HCT116 (cell line): ENCODE measurements at regions not wholly inside any gene's neighbourhood (a gene's known extent, or its start where the extent isn't known, plus 50 kb on each side); places are given as distances from the start of the nearest gene placed in this dataset.

Experiments
- ATAC-seq: fragments of 200-7000 bp; cut with Tn5 transposase; 2 replicates; pipeline ENCODE4 v1.9.1; 2020; ENCODE audit warnings: mild to moderate bottlenecking, moderate library complexity
- BruUV-seq: library from RNA; stranded (reverse); fragments of 400-500 nt; replicated peaks from 2 replicates; lab custom pipeline; 2021; lab: Mats Ljungman, UMichigan
- CTCF ChIA-PET: fragments of 300-600 bp; sonication (Branson Sonifier 250); formaldehyde crosslinking; loops from one replicate; lab custom pipeline; 2021; ENCODE audit warnings: antibody characterized with exemption; lab: Charles Lee
- POLR2A ChIA-PET: fragments of 300-600, 350-600 bp; sonication (Branson Sonifier 250); formaldehyde crosslinking; loops from one replicate; lab custom pipeline; 2021; ENCODE audit warnings: antibody characterized with exemption; lab: Charles Lee
- RAD21 ChIA-PET, 2 experiments: fragments of 300-600 bp; sonication (Branson Sonifier 250); formaldehyde crosslinking; loops; one replicate each; lab custom pipeline; 2023; ENCODE audit warnings: low total read pairs in 2 of 2; ENCODE audit not compliant: uncharacterized antibody in 2 of 2, unreplicated experiment in 2 of 2, low non-redundant PET in 1 of 2; lab: Charles Lee
- DNase-seq: peaks from one replicate; pipeline ENCODE4 v3.0.0-alpha.2; 2010; ENCODE audit warnings: low read depth, low spot score
- H2AFZ ChIP-seq: fragments of 200-600 bp; shearing (Covaris generic), sonication (generic); 2 replicates; pipeline ENCODE4 v1.6.1; 2017; ENCODE audit warnings: low read depth, mixed run types, mixed read lengths, antibody characterized with exemption, low read length; ENCODE audit not compliant: poor library complexity, severe bottlenecking
- H3K27ac ChIP-seq: 2 replicates; pipeline ENCODE4 v1.5.1; 2012; ENCODE audit warnings: low read depth, low read length
- H3K27me3 ChIP-seq: fragments of 200-600 bp; sonication (generic); 2 replicates; pipeline ENCODE4 v1.6.1; 2016; ENCODE audit warnings: mixed run types, low read length, mixed read lengths; ENCODE audit not compliant: insufficient read depth
- H3K36me3 ChIP-seq, 2 experiments: fragments of 200-500 bp in 1 of 2; fragments of 200-600 bp in 1 of 2; sonication (Bioruptor generic) in 1 of 2; sonication (generic) in 1 of 2; 2 replicates each; pipeline versions ENCODE4 v1.5.1 to v1.6.1; 2014 to 2016; ENCODE audit warnings: low read length in 2 of 2, inconsistent platforms in 1 of 2, mixed read lengths in 1 of 2, mixed run types in 1 of 2; ENCODE audit not compliant: insufficient read depth in 2 of 2, control insufficient read depth in 1 of 2
- H3K4me1 ChIP-seq, 2 experiments: fragments of 200-600 bp in 1 of 2; sonication (generic) in 1 of 2; 2 replicates each; pipeline versions ENCODE4 v1.5.1 to v1.6.1; 2012 to 2017; ENCODE audit warnings: low read length in 2 of 2, inconsistent platforms in 1 of 2, mild to moderate bottlenecking in 1 of 2, mixed read lengths in 1 of 2, mixed run types in 1 of 2, moderate library complexity in 1 of 2; ENCODE audit not compliant: insufficient read depth in 2 of 2, control insufficient read depth in 1 of 2
- H3K4me2 ChIP-seq: fragments of 200-600 bp; sonication (generic); 2 replicates; pipeline ENCODE4 v1.6.1; 2017; ENCODE audit warnings: mixed run types, low read length, mixed read lengths
- H3K4me3 ChIP-seq, 2 experiments: fragments of 200-600 bp in 1 of 2; sonication (generic) in 1 of 2; replicated peaks in 1 of 2; 2 replicates each; pipeline ENCODE4 v1.5.1; 2011 to 2016; ENCODE audit warnings: low read length in 2 of 2, control low read depth in 1 of 2, low read depth in 1 of 2, mild to moderate bottlenecking in 1 of 2, mixed read lengths in 1 of 2, mixed run types in 1 of 2
- H3K79me2 ChIP-seq: fragments of 200-600 bp; sonication (generic); 2 replicates; pipeline ENCODE4 v1.6.1; 2017; ENCODE audit warnings: mild to moderate bottlenecking, mixed run types, low read length, moderate library complexity, mixed read lengths; ENCODE audit not compliant: insufficient read depth
- H3K9ac ChIP-seq: fragments of 200-600 bp; sonication (generic); 2 replicates; pipeline ENCODE4 v1.6.1; 2016; ENCODE audit warnings: low read length, mixed read lengths
- H3K9me2 ChIP-seq: fragments of 200-600 bp; sonication (generic), shearing (Covaris generic); 2 replicates; pipeline ENCODE4 v1.6.1; 2017; ENCODE audit warnings: mixed run types, mild to moderate bottlenecking, moderate library complexity; ENCODE audit not compliant: insufficient read depth
- H3K9me3 ChIP-seq, 2 experiments: fragments of 200-500 bp in 1 of 2; fragments of 200-600 bp in 1 of 2; sonication (Bioruptor generic) in 1 of 2; sonication (generic) in 1 of 2; 2 replicates each; pipeline ENCODE4 v1.6.1; 2014 to 2017; ENCODE audit warnings: low read length in 2 of 2, mixed read lengths in 2 of 2, inconsistent platforms in 1 of 2, low read depth in 1 of 2, mild to moderate bottlenecking in 1 of 2, mixed run types in 1 of 2, moderate library complexity in 1 of 2; ENCODE audit not compliant: control insufficient read depth in 1 of 2, insufficient read depth in 1 of 2
- H4K20me1 ChIP-seq: fragments of 200-600 bp; sonication (generic), shearing (Covaris generic); 2 replicates; pipeline ENCODE4 v1.6.1; 2017; ENCODE audit warnings: mixed run types, mild to moderate bottlenecking, moderate library complexity; ENCODE audit not compliant: insufficient read depth
- CBX3 ChIP-seq: IDR thresholded peaks from 2 replicates; pipeline ENCODE4 v1.6.1; 2012; ENCODE audit warnings: low read depth
- CEBPB ChIP-seq: IDR thresholded peaks from 2 replicates; pipeline ENCODE4 v1.6.1; 2012; ENCODE audit warnings: low read depth
- EGR1 ChIP-seq: IDR thresholded peaks from 2 replicates; pipeline ENCODE4 v1.6.1; 2012; ENCODE audit warnings: low read depth
- FOSL1 ChIP-seq: IDR thresholded peaks from 2 replicates; pipeline ENCODE4 v1.6.1; 2012; ENCODE audit warnings: low read depth
- POLR2AphosphoS5 ChIP-seq: IDR thresholded peaks from 2 replicates; pipeline ENCODE4 v1.6.1; 2011; ENCODE audit warnings: mild to moderate bottlenecking, low read depth, low read length, moderate library complexity
- RAD21 ChIP-seq: IDR thresholded peaks from 2 replicates; pipeline ENCODE4 v1.6.1; 2012; ENCODE audit warnings: low read depth, mild to moderate bottlenecking
- SIN3A ChIP-seq: IDR thresholded peaks from 2 replicates; pipeline ENCODE4 v1.6.1; 2012; ENCODE audit warnings: low read depth
- SP1 ChIP-seq: IDR thresholded peaks from 2 replicates; pipeline ENCODE4 v1.6.1; 2012; ENCODE audit warnings: low read depth
- SRF ChIP-seq: IDR thresholded peaks from 2 replicates; pipeline ENCODE4 v1.6.1; 2012; ENCODE audit warnings: low read depth
- ZFX ChIP-seq: fragments of 450-650 bp; IDR thresholded peaks from 2 replicates; pipeline ENCODE4 v1.6.1; 2017
- ZNF274 ChIP-seq: fragments of 200-500 bp; sonication (Bioruptor generic); IDR thresholded peaks from 2 replicates; pipeline ENCODE4 v1.6.1; 2014; ENCODE audit warnings: mild to moderate bottlenecking, low read depth, low read length, inconsistent platforms
- intact Hi-C: fragments of 100-400 bp; cut with micrococcal nuclease; formaldehyde crosslinking; loops from 2 replicates; pipeline ENCODE4 v1.10.0; 2022
- TF ChIP-seq, protein P1 (sequence below): IDR thresholded peaks from 2 replicates; pipeline ENCODE4 v1.6.1; 2011; ENCODE audit warnings: mild to moderate bottlenecking, low read length, moderate library complexity; ENCODE audit not compliant: insufficient replicate concordance; ENCODE audit errors: extremely low read depth

GRCh38 chr13:33634546-33634982 is 183.4 kb upstream of the RFC3 start (continued):
- TF ChIP-seq, protein P1, sequence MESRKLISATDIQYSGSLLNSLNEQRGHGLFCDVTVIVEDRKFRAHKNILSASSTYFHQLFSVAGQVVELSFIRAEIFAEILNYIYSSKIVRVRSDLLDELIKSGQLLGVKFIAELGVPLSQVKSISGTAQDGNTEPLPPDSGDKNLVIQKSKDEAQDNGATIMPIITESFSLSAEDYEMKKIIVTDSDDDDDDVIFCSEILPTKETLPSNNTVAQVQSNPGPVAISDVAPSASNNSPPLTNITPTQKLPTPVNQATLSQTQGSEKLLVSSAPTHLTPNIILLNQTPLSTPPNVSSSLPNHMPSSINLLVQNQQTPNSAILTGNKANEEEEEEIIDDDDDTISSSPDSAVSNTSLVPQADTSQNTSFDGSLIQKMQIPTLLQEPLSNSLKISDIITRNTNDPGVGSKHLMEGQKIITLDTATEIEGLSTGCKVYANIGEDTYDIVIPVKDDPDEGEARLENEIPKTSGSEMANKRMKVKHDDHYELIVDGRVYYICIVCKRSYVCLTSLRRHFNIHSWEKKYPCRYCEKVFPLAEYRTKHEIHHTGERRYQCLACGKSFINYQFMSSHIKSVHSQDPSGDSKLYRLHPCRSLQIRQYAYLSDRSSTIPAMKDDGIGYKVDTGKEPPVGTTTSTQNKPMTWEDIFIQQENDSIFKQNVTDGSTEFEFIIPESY = no peak
- TF ChIP-seq CEBPB (no peak), RAD21 (no peak), FOSL1 (no peak)

DNA sequence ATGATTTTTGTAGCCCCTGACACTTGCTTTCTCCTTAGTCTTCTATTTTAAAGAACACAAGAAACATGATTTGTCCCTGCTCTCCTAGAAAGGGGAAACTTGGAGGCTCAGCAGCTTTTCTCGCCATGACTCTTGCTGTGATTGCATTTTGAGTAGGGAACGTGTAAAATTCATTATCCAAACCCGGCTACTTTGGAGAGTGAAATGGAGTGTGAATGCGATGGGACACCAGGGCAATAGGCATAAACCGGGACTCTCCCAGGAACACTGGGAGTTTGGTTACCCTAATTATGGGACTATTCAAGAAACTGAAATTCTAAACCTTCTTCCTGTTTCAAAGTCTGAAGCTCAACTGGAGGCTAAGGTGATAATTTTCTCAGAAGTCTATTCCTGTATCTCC is 181.7 kb upstream of the RFC3 start:
- CTCF ChIA-PET = no interaction called here

More for the DNA sequence above, 181.7 kb upstream of the RFC3 start:
- H3K4me3 ChIP-seq = no peak overlapping the region
- H3K27me3 ChIP-seq = no peaks in the 10 kb centered on the region
- no peaks in the 10 kb centered on the region for H3K79me2 ChIP-seq
- no peaks in the 10 kb centered on the region for H4K20me1 ChIP-seq
- no peak overlapping the region for H3K9ac ChIP-seq
- H3K4me1 ChIP-seq = no peaks in the 10 kb centered on the region
- no peaks in the 10 kb centered on the region for H3K9me3 ChIP-seq
- intact Hi-C loops = no loop called here
- no peak for TF ChIP-seq SP1
- TF ChIP-seq EGR1 = no peak
- no peak for TF ChIP-seq CEBPB
- no peak for TF ChIP-seq SRF
- TF ChIP-seq CBX3 = no peak
- TF ChIP-seq FOSL1 = no peak
- no peak for TF ChIP-seq POLR2AphosphoS5
- TF ChIP-seq ZNF274 = no peak
- TF ChIP-seq ZFX = no peak
- TF ChIP-seq SIN3A = no peak
- H3K27ac ChIP-seq = no peak overlapping the region
- H3K4me2 ChIP-seq = no peak overlapping the region
- H3K36me3 ChIP-seq = no peaks in the 10 kb centered on the region
- RAD21 ChIA-PET = no interaction called here
- POLR2A ChIA-PET = no interaction called here
- H3K9me2 ChIP-seq = no peaks in the 10 kb centered on the region
- no peak for ATAC-seq
- no peak overlapping the region for H2AFZ ChIP-seq
- no TSS peak for BruUV-seq
- DNase-seq = no peak
